ENCODE measurements at regions not wholly inside any gene's neighbourhood (a gene's known extent, or its start where the extent isn't known, plus 50 kb on each side); places are given as distances from the start of the nearest gene placed in this dataset.
A peak's percentile ranks its signal among the peaks of the same experiment; 100 is the strongest.

DNA sequence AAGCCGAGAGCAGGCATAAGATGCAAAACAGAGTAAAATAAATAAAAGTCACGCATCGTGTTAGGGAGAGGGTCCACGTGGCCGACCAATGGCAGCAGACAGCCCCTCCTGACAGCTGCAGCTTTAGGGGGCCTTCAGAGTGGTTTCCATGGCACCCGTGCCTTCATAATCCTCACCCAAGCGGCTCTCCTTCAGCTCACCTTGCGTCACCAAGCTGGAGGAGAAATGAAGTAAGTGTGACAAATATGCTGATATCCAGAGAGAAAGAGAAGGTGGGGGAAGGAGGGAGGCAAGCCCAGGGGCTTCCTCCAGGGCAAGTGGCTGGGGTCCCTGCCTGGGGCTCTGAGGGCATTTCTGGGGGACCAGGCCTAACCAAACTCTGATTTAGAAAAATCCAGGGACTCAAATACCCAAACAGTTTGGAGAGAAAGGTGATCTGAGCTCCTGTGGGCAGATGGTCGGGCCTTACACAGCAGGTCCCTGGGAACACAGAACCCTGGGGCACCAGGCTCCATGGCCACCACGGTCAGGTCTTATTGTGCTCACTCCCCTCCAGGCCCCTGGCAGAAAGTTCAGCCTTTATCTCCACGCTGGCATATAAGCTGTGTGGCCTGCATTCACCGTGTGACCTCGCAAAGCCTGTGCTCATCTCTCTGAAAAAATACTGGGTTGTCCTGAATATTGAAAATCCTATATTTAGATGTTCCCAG, 80.7 kb upstream of the TNRC6C start:
- Histone ChIP-seq H3K4me3 (ENCODE audit: control insufficient read depth in 1 of 2, extremely low read depth in 1 of 2, low read length in 1 of 2) (peak overlapping the region in 1 of 2 donors; percentile 29), H3K27ac (ENCODE audit: low read length) (no peak overlapping the region), H3K36me3 (ENCODE audit: control insufficient read depth in 2 of 2, extremely low read depth in 1 of 2, insufficient read depth in 1 of 2, low read length in 1 of 2) (no peaks in the 10 kb centered on the region), H3K4me1 (ENCODE audit: control insufficient read depth in 1 of 2, extremely low read depth in 1 of 2, insufficient read depth in 2 of 2, low read length in 2 of 2) (peaks cover 64 to 99% of the 10 kb centered on the region in 2 experiments), H3K9me3 (no peaks in the 10 kb centered on the region), H3K27me3 (replicated peaks in 1 of 2; ENCODE audit: control insufficient read depth in 2 of 2, extremely low read depth in 1 of 2, insufficient read depth in 2 of 2, low read length in 1 of 2) (no peaks in the 10 kb centered on the region)
- peaks cover 88 to 92% (median 89%) of the 10 kb centered on the region in 3 donors for H3K4me1 Mint-ChIP-seq
- H3K4me3 Mint-ChIP-seq = peak overlapping the region in 1 of 3 donors; percentile 87
- peak overlapping the region; percentile 31 to 76 for H3K27ac Mint-ChIP-seq
- H3K36me3 Mint-ChIP-seq = peaks cover 11% of the 10 kb centered on the region
- no peaks in the 10 kb centered on the region for H3K27me3 Mint-ChIP-seq
- CTCF ChIA-PET = interaction anchor here (0.6 to 0.7 kb wide), 2 partner anchors 25 to 34 kb away, joined by 3 to 6 read pairs; no protein-coding TSS in a partner anchor
- ATAC-seq (replicated peaks in 1 of 4) = no peak
- DNase-seq = no peak
- POLR2A ChIA-PET = no interaction called here
- WGBS (ENCODE audit: insufficient coverage) = 90% methylated on average over 7 of the region's 13 CpGs
- H3K9me3 Mint-ChIP-seq = peaks cover 0 to 10% (median 2%) of the 10 kb centered on the region in 3 donors

- no peaks in the 10 kb centered on the region for H3K27me3 ChIP-seq (replicated peaks in 1 of 2; ENCODE audit: control insufficient read depth in 2 of 2, extremely low read depth in 1 of 2, insufficient read depth in 2 of 2, low read length in 1 of 2)
- CTCF ChIA-PET = interaction anchor here (0.7 to 0.9 kb wide), 2 partner anchors 16 to 160 kb away, joined by 4 to 5 read pairs; no protein-coding TSS in a partner anchor
- H3K27ac ChIP-seq (ENCODE audit: low read length) = peak overlapping the region; percentile 99
- POLR2A ChIA-PET = interaction anchor here in 1 of 2 donors (0.7 kb wide), 1 partner anchor 143 kb away, joined by 3 read pairs; no protein-coding TSS in a partner anchor
- no peak overlapping the region for H3K4me3 ChIP-seq (ENCODE audit: control insufficient read depth in 1 of 2, extremely low read depth in 1 of 2, low read length in 1 of 2)
- H3K27me3 Mint-ChIP-seq = no peaks in the 10 kb centered on the region
- H3K27ac Mint-ChIP-seq = peak overlapping the region; percentile 83 to 98
- peaks cover 11% of the 10 kb centered on the region for H3K36me3 Mint-ChIP-seq
- peaks cover 53 to 99% of the 10 kb centered on the region in 2 experiments for H3K4me1 ChIP-seq (ENCODE audit: control insufficient read depth in 1 of 2, extremely low read depth in 1 of 2, insufficient read depth in 2 of 2, low read length in 2 of 2)
- ATAC-seq (replicated peaks in 1 of 4) = no peak
- H3K9me3 Mint-ChIP-seq = peaks cover 0 to 10% (median 2%) of the 10 kb centered on the region in 3 donors
- no peaks in the 10 kb centered on the region for H3K9me3 ChIP-seq
- peaks cover 88 to 90% (median 90%) of the 10 kb centered on the region in 3 donors for H3K4me1 Mint-ChIP-seq
- DNase-seq = no peak
- peak overlapping the region in 1 of 3 donors; percentile 87 for H3K4me3 Mint-ChIP-seq
- WGBS (ENCODE audit: insufficient coverage) = 96% methylated on average over 6 of the region's 13 CpGs
- H3K36me3 ChIP-seq (ENCODE audit: control insufficient read depth in 2 of 2, extremely low read depth in 1 of 2, insufficient read depth in 1 of 2, low read length in 1 of 2) = no peaks in the 10 kb centered on the region
Measured at GRCh38 chr17:77879226-77879895, 79.1 kb upstream of the TNRC6C start.

DNA sequence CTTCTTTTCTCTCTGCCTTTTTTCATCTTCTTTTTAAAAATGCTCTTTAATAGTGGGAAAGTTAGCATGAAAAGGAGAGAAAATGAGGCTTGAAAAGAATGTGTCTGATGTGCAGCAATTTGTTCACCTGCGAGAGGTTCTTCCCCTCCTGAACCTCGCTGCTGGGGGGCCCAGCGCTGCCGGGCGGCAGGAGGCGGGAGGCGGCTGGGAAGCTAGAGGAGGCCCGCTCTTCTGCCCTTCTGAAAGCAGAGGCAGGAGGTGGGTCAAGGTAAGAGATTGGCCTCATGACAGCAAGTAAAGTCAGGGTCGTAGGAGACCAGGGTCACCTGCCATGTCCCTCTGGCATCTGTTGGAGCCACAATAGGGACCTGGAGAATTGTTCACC, 78.6 kb upstream of the TNRC6C start:
- Histone ChIP-seq H3K36me3 (ENCODE audit: control insufficient read depth in 2 of 2, extremely low read depth in 1 of 2, insufficient read depth in 1 of 2, low read length in 1 of 2) (no peaks in the 10 kb centered on the region), H3K27ac (ENCODE audit: low read length) (peak overlapping the region; percentile 99), H3K27me3 (replicated peaks in 1 of 2; ENCODE audit: control insufficient read depth in 2 of 2, extremely low read depth in 1 of 2, insufficient read depth in 2 of 2, low read length in 1 of 2) (no peaks in the 10 kb centered on the region), H3K9me3 (no peaks in the 10 kb centered on the region), H3K4me3 (ENCODE audit: control insufficient read depth in 1 of 2, extremely low read depth in 1 of 2, low read length in 1 of 2) (no peak overlapping the region), H3K4me1 (ENCODE audit: control insufficient read depth in 1 of 2, extremely low read depth in 1 of 2, insufficient read depth in 2 of 2, low read length in 2 of 2) (peaks cover 53 to 99% of the 10 kb centered on the region in 2 experiments)
- H3K9me3 Mint-ChIP-seq = peaks cover 0 to 10% (median 2%) of the 10 kb centered on the region in 3 donors
- no peak for DNase-seq
- ChIA-PET CTCF (no interaction called here), POLR2A (interaction anchor here in 1 of 2 donors (0.7 kb wide), 1 partner anchor 144 kb away, joined by 3 read pairs; no protein-coding TSS in a partner anchor)
- 93% methylated on average over 2 of the region's 9 CpGs for WGBS (ENCODE audit: insufficient coverage)
- peaks cover 11% of the 10 kb centered on the region for H3K36me3 Mint-ChIP-seq
- peak overlapping the region; percentile 95 to 98 for H3K27ac Mint-ChIP-seq
- H3K4me1 Mint-ChIP-seq = peaks cover 91 to 95% (median 91%) of the 10 kb centered on the region in 3 donors
- ATAC-seq (replicated peaks in 1 of 4) = no peak
- H3K4me3 Mint-ChIP-seq = peak overlapping the region in 1 of 3 donors; percentile 87
- H3K27me3 Mint-ChIP-seq = no peaks in the 10 kb centered on the region

GRCh38 chr17:77880711-77881450, 77.6 kb upstream of the TNRC6C start:
- peak overlapping the region; percentile 48 to 66 for H3K4me3 ChIP-seq (ENCODE audit: control insufficient read depth in 1 of 2, extremely low read depth in 1 of 2, low read length in 1 of 2)
- H3K9me3 Mint-ChIP-seq = peaks cover 0 to 4% (median 0%) of the 10 kb centered on the region in 3 donors
- H3K9me3 ChIP-seq = no peaks in the 10 kb centered on the region
- peaks cover 53 to 90% of the 10 kb centered on the region in 2 experiments for H3K4me1 ChIP-seq (ENCODE audit: control insufficient read depth in 1 of 2, extremely low read depth in 1 of 2, insufficient read depth in 2 of 2, low read length in 2 of 2)
- H3K27me3 ChIP-seq (replicated peaks in 1 of 2; ENCODE audit: control insufficient read depth in 2 of 2, extremely low read depth in 1 of 2, insufficient read depth in 2 of 2, low read length in 1 of 2) = no peaks in the 10 kb centered on the region
- no peaks in the 10 kb centered on the region for H3K27me3 Mint-ChIP-seq
- H3K4me3 Mint-ChIP-seq = peak overlapping the region; percentile 73 to 87 (median 78)
- ChIA-PET POLR2A (interaction anchor here (0.6 to 2.6 kb wide), 4 partner anchors 77 to 1126 kb away, joined by 3 to 11 read pairs (median 6); partner anchors contain the start of gene TNRC6C (in 1 of the 2)), CTCF (interaction anchor here in 1 of 2 donors (0.9 kb wide), 1 partner anchor 37 kb away, joined by 3 read pairs; no protein-coding TSS in a partner anchor)
- H3K4me1 Mint-ChIP-seq = peaks cover 87 to 95% (median 90%) of the 10 kb centered on the region in 3 donors
- peak in 1 of 35 experiments; percentile 26 for DNase-seq
- WGBS (ENCODE audit: insufficient coverage) = 33% methylated on average over 3 of the region's 11 CpGs
- peak overlapping the region; percentile 99 for H3K27ac ChIP-seq (ENCODE audit: low read length)
- peaks cover 4% of the 10 kb centered on the region for H3K36me3 Mint-ChIP-seq
- H3K36me3 ChIP-seq (ENCODE audit: control insufficient read depth in 2 of 2, extremely low read depth in 1 of 2, insufficient read depth in 1 of 2, low read length in 1 of 2) = no peaks in the 10 kb centered on the region
- ATAC-seq (replicated peaks in 1 of 4) = no peak
- peak overlapping the region; percentile 95 to 98 for H3K27ac Mint-ChIP-seq

DNA sequence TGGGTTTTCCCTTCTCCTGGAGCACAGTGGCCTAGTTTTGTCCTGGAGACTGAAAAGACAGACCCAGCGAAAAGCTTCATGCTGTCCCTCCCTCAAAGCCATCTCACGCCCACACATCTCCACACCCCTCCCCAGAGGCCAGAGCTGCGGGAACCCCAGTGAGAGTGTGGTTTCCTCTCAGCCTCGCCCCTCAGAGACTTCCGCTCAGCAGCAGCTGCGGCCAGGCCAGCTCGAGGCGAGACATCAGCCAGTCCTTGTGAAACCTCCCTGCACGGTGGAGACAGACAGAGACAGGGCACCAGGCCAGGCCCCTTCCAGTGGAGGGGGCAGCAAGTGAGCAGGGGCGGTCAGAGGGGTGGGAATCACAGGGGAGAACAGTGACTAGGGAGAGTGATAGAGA, 77.0 kb upstream of the TNRC6C start:
- 0% methylated on average over 9 of the region's 10 CpGs for WGBS (ENCODE audit: insufficient coverage)
- ChIA-PET POLR2A (interaction anchor here (0.6 to 2.6 kb wide), 4 partner anchors 77 to 1127 kb away, joined by 3 to 11 read pairs (median 6); partner anchors contain the start of gene TNRC6C (in 1 of the 2)), CTCF (interaction anchor here in 1 of 2 donors (0.9 kb wide), 1 partner anchor 38 kb away, joined by 3 read pairs; no protein-coding TSS in a partner anchor)
- Mint-ChIP-seq H3K4me3 (peak overlapping the region; percentile 73 to 87 (median 78)), H3K4me1 (peaks cover 89 to 98% (median 90%) of the 10 kb centered on the region in 3 donors), H3K9me3 (no peaks in the 10 kb centered on the region), H3K27ac (peak overlapping the region; percentile 95 to 98), H3K36me3 (no peaks in the 10 kb centered on the region), H3K27me3 (no peaks in the 10 kb centered on the region)
- Histone ChIP-seq H3K36me3 (ENCODE audit: control insufficient read depth in 2 of 2, extremely low read depth in 1 of 2, insufficient read depth in 1 of 2, low read length in 1 of 2) (no peaks in the 10 kb centered on the region), H3K4me3 (ENCODE audit: control insufficient read depth in 1 of 2, extremely low read depth in 1 of 2, low read length in 1 of 2) (peak overlapping the region; percentile 48 to 66), H3K27ac (ENCODE audit: low read length) (peak overlapping the region; percentile 99), H3K4me1 (ENCODE audit: control insufficient read depth in 1 of 2, extremely low read depth in 1 of 2, insufficient read depth in 2 of 2, low read length in 2 of 2) (peaks cover 49 to 87% of the 10 kb centered on the region in 2 experiments), H3K27me3 (replicated peaks in 1 of 2; ENCODE audit: control insufficient read depth in 2 of 2, extremely low read depth in 1 of 2, insufficient read depth in 2 of 2, low read length in 1 of 2) (no peaks in the 10 kb centered on the region), H3K9me3 (no peaks in the 10 kb centered on the region)
- peak; percentile 19 to 71 (median 58) for ATAC-seq (replicated peaks in 1 of 4)
- peak; percentile 56 to 85 (median 68) for DNase-seq
